IMR-90 (cell line): ENCODE measurements at regions not wholly inside any gene's neighbourhood (a gene's known extent, or its start where the extent isn't known, plus 50 kb on each side); places are given as distances from the start of the nearest gene placed in this dataset.

Experiments used
- ATAC-seq: fragments of 200-7000 bp; cut with Tn5 transposase; 2 replicates; pipeline ENCODE4 v1.9.1; 2020; ENCODE audit warnings: low read depth, mild to moderate bottlenecking, moderate library complexity
- BruUV-seq: library from RNA; stranded (reverse); fragments of 400-500 nt; replicated peaks from 2 replicates; lab custom pipeline; 2021; lab: Mats Ljungman, UMichigan
- CTCF ChIA-PET: fragments of 300-600 bp; formaldehyde crosslinking; extraction: SDS; loops from one replicate; lab custom pipeline; 2021; ENCODE audit warnings: antibody characterized with exemption; lab: Yijun Ruan, JAX
- POLR2A ChIA-PET: fragments of 300-600 bp; sonication (Branson Sonifier 250); formaldehyde crosslinking; loops from one replicate; lab custom pipeline; 2022; ENCODE audit warnings: antibody characterized with exemption; ENCODE audit not compliant: unreplicated experiment; lab: Charles Lee
- DNase-seq: peaks from one replicate; pipeline ENCODE4 v3.0.0; 2013
- H2AFZ ChIP-seq: replicated peaks from 2 replicates; pipeline ENCODE3; 2013; ENCODE audit warnings: low read length, mild to moderate bottlenecking; ENCODE audit not compliant: poor library complexity
- H2AK5ac ChIP-seq: 2 replicates; pipeline ENCODE4 v1.6.1; 2013; ENCODE audit warnings: low read depth, low read length, inconsistent platforms
- H2AK9ac ChIP-seq: replicated peaks from 2 replicates; pipeline ENCODE3; 2013; ENCODE audit warnings: mild to moderate bottlenecking, low read depth, low read length, moderate library complexity; ENCODE audit not compliant: poor library complexity
- H2BK120ac ChIP-seq: 2 replicates; pipeline ENCODE4 v1.6.1; 2013; ENCODE audit warnings: low read depth, low read length, inconsistent platforms
- H2BK15ac ChIP-seq: 3 replicates; pipeline ENCODE4 v1.6.1; 2013; ENCODE audit warnings: low read depth, low read length, inconsistent platforms
- H2BK20ac ChIP-seq: 2 replicates; pipeline ENCODE4 v1.6.1; 2013; ENCODE audit warnings: low read depth, mild to moderate bottlenecking, inconsistent platforms, low read length, moderate library complexity
- H2BK5ac ChIP-seq: 2 replicates; pipeline ENCODE4 v1.6.1; 2013; ENCODE audit warnings: mild to moderate bottlenecking, low read depth, low read length, inconsistent platforms; ENCODE audit not compliant: poor library complexity, severe bottlenecking
- H3K14ac ChIP-seq: replicated peaks from 2 replicates; pipeline ENCODE4 v1.6.1; 2013; ENCODE audit warnings: low read depth, low read length, inconsistent platforms
- H3K18ac ChIP-seq: 2 replicates; pipeline ENCODE4 v1.6.1; 2013; ENCODE audit warnings: low read depth, low read length, control low read depth
- H3K23ac ChIP-seq: 2 replicates; pipeline ENCODE4 v1.6.1; 2013; ENCODE audit warnings: low read depth, low read length, inconsistent platforms
- H3K27ac ChIP-seq: 2 replicates; pipeline ENCODE4 v1.5.1; 2013; ENCODE audit warnings: mild to moderate bottlenecking, control low read depth, low read length; ENCODE audit not compliant: insufficient read depth
- H3K27me3 ChIP-seq: 2 replicates; pipeline ENCODE4 v1.6.1; 2013; ENCODE audit warnings: low read length; ENCODE audit not compliant: control insufficient read depth, insufficient read depth
- H3K36me3 ChIP-seq: 2 replicates; pipeline ENCODE4 v1.6.1; 2013; ENCODE audit warnings: low read length, mixed read lengths; ENCODE audit not compliant: control insufficient read depth, insufficient read depth
- H3K4ac ChIP-seq: 2 replicates; pipeline ENCODE4 v1.6.1; 2013; ENCODE audit warnings: low read depth, low read length, inconsistent platforms
- H3K4me1 ChIP-seq: 2 replicates; pipeline ENCODE4 v1.6.1; 2013; ENCODE audit warnings: low read length, mixed read lengths; ENCODE audit not compliant: control insufficient read depth, insufficient read depth
- H3K4me2 ChIP-seq: 2 replicates; pipeline ENCODE4 v1.6.1; 2013; ENCODE audit warnings: low read depth, mild to moderate bottlenecking, control low read depth, low read length, moderate library complexity
- H3K4me3 ChIP-seq: 2 replicates; pipeline ENCODE4 v1.5.1; 2013; ENCODE audit warnings: low read depth, mild to moderate bottlenecking, control low read depth, low read length, moderate library complexity; ENCODE audit not compliant: insufficient read depth
- H3K56ac ChIP-seq: 2 replicates; pipeline ENCODE4 v1.6.1; 2013; ENCODE audit warnings: low read length, inconsistent platforms; ENCODE audit not compliant: insufficient read depth; ENCODE audit errors: extremely low read depth
- H3K79me1 ChIP-seq, 2 experiments: 2 replicates each; pipeline ENCODE4 v1.6.1; 2013; ENCODE audit warnings: low read length in 2 of 2, inconsistent platforms in 1 of 2, low read depth in 1 of 2
- H3K9ac ChIP-seq: 2 replicates; pipeline ENCODE4 v1.6.1; 2013; ENCODE audit warnings: low read depth, low read length, control low read depth
- H3K9me1 ChIP-seq: 2 replicates; pipeline ENCODE4 v1.6.1; 2013; ENCODE audit warnings: low read length, inconsistent platforms; ENCODE audit not compliant: insufficient read depth
- H3K9me3 ChIP-seq: 2 replicates; pipeline ENCODE4 v1.6.1; 2013; ENCODE audit warnings: low read length; ENCODE audit not compliant: control insufficient read depth, insufficient read depth
- H4K20me1 ChIP-seq: 2 replicates; pipeline ENCODE4 v1.6.1; 2013; ENCODE audit warnings: low read length, inconsistent platforms; ENCODE audit not compliant: insufficient read depth
- H4K5ac ChIP-seq: 2 replicates; pipeline ENCODE4 v1.6.1; 2013; ENCODE audit warnings: mild to moderate bottlenecking, low read depth, low read length, control low read depth
- H4K8ac ChIP-seq, 2 experiments: 2 replicates each; pipeline ENCODE4 v1.6.1; 2013; ENCODE audit warnings: low read depth in 2 of 2, low read length in 2 of 2, control low read depth in 1 of 2, inconsistent platforms in 1 of 2
- H4K91ac ChIP-seq: 2 replicates; pipeline ENCODE4 v1.6.1; 2013; ENCODE audit warnings: low read depth, low read length, inconsistent platforms; ENCODE audit not compliant: insufficient read depth
- CEBPB ChIP-seq: IDR thresholded peaks from 2 replicates; pipeline ENCODE4 v1.6.1; 2012; ENCODE audit warnings: low read depth, low read length, improper control_type of control experiment
- CHD1 ChIP-seq: IDR thresholded peaks from 2 replicates; pipeline ENCODE4 v1.6.1; 2012; ENCODE audit warnings: low read depth, low read length, improper control_type of control experiment
- FOS ChIP-seq: fragments of 150-350 bp; IDR thresholded peaks from 2 replicates; pipeline ENCODE4 v1.6.1; 2016; ENCODE audit warnings: low read depth, low read length
- MAFK ChIP-seq: IDR thresholded peaks from 2 replicates; pipeline ENCODE4 v1.6.1; 2012; ENCODE audit warnings: low read depth, low read length, improper control_type of control experiment
- MXI1 ChIP-seq: IDR thresholded peaks from 2 replicates; pipeline ENCODE4 v1.6.1; 2012; ENCODE audit warnings: low read depth, mild to moderate bottlenecking, low read length, moderate library complexity, borderline replicate concordance
- NFE2L2 ChIP-seq: fragments of 150-350 bp; IDR thresholded peaks from 2 replicates; pipeline ENCODE4 v1.6.1; 2016; ENCODE audit warnings: low read depth, mild to moderate bottlenecking, low read length
- POLR2A ChIP-seq: IDR thresholded peaks from 2 replicates; pipeline ENCODE4 v1.6.1; 2012; ENCODE audit warnings: mild to moderate bottlenecking, low read depth, low read length
- RAD21 ChIP-seq: IDR thresholded peaks from 2 replicates; pipeline ENCODE4 v1.6.1; 2012; ENCODE audit warnings: low read length, improper control_type of control experiment
- RCOR1 ChIP-seq: IDR thresholded peaks from 2 replicates; pipeline ENCODE4 v1.6.1; 2012; ENCODE audit warnings: mild to moderate bottlenecking, low read length, improper control_type of control experiment; ENCODE audit not compliant: insufficient replicate concordance
- RFX5 ChIP-seq: IDR thresholded peaks from 2 replicates; pipeline ENCODE4 v1.8.0; 2012; ENCODE audit warnings: low read depth, mild to moderate bottlenecking, low read length, moderate library complexity
- SMC3 ChIP-seq: fragments of 150-350 bp; IDR thresholded peaks from 2 replicates; pipeline ENCODE4 v1.6.1; 2016; ENCODE audit warnings: low read depth, mild to moderate bottlenecking, antibody characterized with exemption, low read length, moderate library complexity
- WGBS, 2 experiments: methylation state at CpG; one replicate each; pipeline versions ENCODE4 v1.1.5 to v1.1.7; 2013; ENCODE audit warnings: missing lambda C conversion rate in 2 of 2; ENCODE audit not compliant: insufficient read length in 1 of 2; ENCODE audit errors: extremely low coverage in 2 of 2; 5-methylcytosine and 5-hydroxymethylcytosine counted together
- dilution Hi-C: fragments of 300-500 bp; cut with HindIII; formaldehyde crosslinking; loops from one replicate; pipeline ENCODE4 v1.14.3; 2018; ENCODE audit warnings: low sequenced_read_pairs; ENCODE audit not compliant: unreplicated experiment
- in situ Hi-C: fragments of 300-500 bp; cut with MboI; formaldehyde crosslinking; loops from 3 replicates; pipeline ENCODE4 v1.14.3; 2019; ENCODE audit warnings: low sequenced_read_pairs, inconsistent platforms, mixed read lengths
- intact Hi-C: fragments of 100-400 bp; cut with micrococcal nuclease; formaldehyde crosslinking; loops from 2 replicates; pipeline ENCODE4 v1.10.0; 2022
- TF ChIP-seq, protein P1 (sequence below): conservative IDR thresholded peaks from 2 replicates; pipeline ENCODE4 v1.5.1; 2012; ENCODE audit warnings: mild to moderate bottlenecking, low read depth, low read length, improper control_type of control experiment
- TF ChIP-seq, protein P2 (sequence below): fragments of 150-350 bp; IDR thresholded peaks from 2 replicates; pipeline ENCODE4 v1.6.1; 2017; ENCODE audit warnings: mild to moderate bottlenecking, antibody characterized with exemption, low read length, low read depth

DNA sequence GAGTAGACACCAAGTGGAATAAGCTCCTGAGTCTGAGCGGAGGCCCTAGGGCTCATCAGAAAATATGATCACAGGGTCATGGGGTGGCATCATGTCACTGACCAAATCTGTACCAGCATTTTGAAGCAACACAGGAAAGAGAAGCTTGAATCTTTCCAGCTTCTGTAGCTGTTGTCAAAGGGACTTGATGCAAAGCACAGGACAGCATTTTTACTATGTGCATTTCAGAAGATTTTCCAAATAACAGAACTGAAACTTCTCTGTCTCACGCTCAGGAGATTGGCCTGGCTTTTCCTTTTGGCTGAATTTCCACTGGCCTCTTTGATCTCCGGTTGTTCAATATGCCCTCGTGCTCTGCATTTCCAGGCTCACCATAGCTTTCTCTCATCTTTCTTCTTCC lies 127.2 kb upstream of the ATP1B1 start:
- no peak overlapping the region for H3K56ac ChIP-seq
- CTCF ChIA-PET = no interaction called here

More for the DNA sequence above, 127.2 kb upstream of the ATP1B1 start:
- Histone ChIP-seq H3K4me3 (no peak overlapping the region), H3K27me3 (no peaks in the 10 kb centered on the region), H3K4me1 (no peaks in the 10 kb centered on the region), H2BK20ac (no peak overlapping the region), H3K23ac (no peak overlapping the region), H4K20me1 (no peaks in the 10 kb centered on the region), H3K9me3 (no peaks in the 10 kb centered on the region), H2AK9ac (no peak overlapping the region), H2BK120ac (no peak overlapping the region), H3K9ac (no peak overlapping the region), H3K9me1 (no peaks in the 10 kb centered on the region), H2AK5ac (no peak overlapping the region), H3K4me2 (no peak overlapping the region), H2AFZ (no peak overlapping the region), H4K91ac (no peak overlapping the region), H2BK5ac (no peak overlapping the region), H4K8ac (no peak overlapping the region), H3K27ac (no peak overlapping the region), H3K18ac (no peak overlapping the region), H3K14ac (no peak overlapping the region), H4K5ac (no peak overlapping the region), H3K79me1 (no peaks in the 10 kb centered on the region), H2BK15ac (no peak overlapping the region), H3K36me3 (no peaks in the 10 kb centered on the region), H3K4ac (no peak overlapping the region)
- DNase-seq (no peak), ATAC-seq (no peak)
- intact Hi-C loops = no loop called here
- POLR2A ChIA-PET = no interaction called here
- in situ Hi-C loops = no loop called here
- TF ChIP-seq RCOR1 (no peak), CHD1 (no peak), SMC3 (no peak), POLR2A (no peak), RFX5 (no peak), NFE2L2 (no peak), MXI1 (no peak), FOS (no peak), RAD21 (no peak), CEBPB (no peak), MAFK (no peak)
- TF ChIP-seq, protein P1, sequence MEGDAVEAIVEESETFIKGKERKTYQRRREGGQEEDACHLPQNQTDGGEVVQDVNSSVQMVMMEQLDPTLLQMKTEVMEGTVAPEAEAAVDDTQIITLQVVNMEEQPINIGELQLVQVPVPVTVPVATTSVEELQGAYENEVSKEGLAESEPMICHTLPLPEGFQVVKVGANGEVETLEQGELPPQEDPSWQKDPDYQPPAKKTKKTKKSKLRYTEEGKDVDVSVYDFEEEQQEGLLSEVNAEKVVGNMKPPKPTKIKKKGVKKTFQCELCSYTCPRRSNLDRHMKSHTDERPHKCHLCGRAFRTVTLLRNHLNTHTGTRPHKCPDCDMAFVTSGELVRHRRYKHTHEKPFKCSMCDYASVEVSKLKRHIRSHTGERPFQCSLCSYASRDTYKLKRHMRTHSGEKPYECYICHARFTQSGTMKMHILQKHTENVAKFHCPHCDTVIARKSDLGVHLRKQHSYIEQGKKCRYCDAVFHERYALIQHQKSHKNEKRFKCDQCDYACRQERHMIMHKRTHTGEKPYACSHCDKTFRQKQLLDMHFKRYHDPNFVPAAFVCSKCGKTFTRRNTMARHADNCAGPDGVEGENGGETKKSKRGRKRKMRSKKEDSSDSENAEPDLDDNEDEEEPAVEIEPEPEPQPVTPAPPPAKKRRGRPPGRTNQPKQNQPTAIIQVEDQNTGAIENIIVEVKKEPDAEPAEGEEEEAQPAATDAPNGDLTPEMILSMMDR = no peak
- TF ChIP-seq, protein P2, sequence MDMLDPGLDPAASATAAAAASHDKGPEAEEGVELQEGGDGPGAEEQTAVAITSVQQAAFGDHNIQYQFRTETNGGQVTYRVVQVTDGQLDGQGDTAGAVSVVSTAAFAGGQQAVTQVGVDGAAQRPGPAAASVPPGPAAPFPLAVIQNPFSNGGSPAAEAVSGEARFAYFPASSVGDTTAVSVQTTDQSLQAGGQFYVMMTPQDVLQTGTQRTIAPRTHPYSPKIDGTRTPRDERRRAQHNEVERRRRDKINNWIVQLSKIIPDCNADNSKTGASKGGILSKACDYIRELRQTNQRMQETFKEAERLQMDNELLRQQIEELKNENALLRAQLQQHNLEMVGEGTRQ = no peak
- 33% methylated on average over 2 of the region's 4 CpGs; no CpG with 5 or more reads in 1 of the 2 experiments for WGBS, 2 experiments
- no TSS peak for BruUV-seq
- dilution Hi-C loops = no loop called here
